SK-N-SH (cell line): ENCODE measurements at regions not wholly inside any gene's neighbourhood (a gene's known extent, or its start where the extent isn't known, plus 50 kb on each side); places are given as distances from the start of the nearest gene placed in this dataset.

Experiments
- POLR2AphosphoS5 ChIP-seq: IDR thresholded peaks from 2 replicates; pipeline ENCODE4 v1.6.1; 2012; ENCODE audit warnings: low read depth, low read length
- TAF1 ChIP-seq: IDR thresholded peaks from 2 replicates; pipeline ENCODE4 v1.6.1; 2012; ENCODE audit warnings: low read depth, mild to moderate bottlenecking, low read length, moderate library complexity, borderline replicate concordance
- TF ChIP-seq, protein P1 (sequence below): fragments of 200-600 bp; sonication (generic); IDR thresholded peaks from 2 replicates; pipeline ENCODE4 v1.6.1; 2017; ENCODE audit warnings: antibody characterized with exemption, mild to moderate bottlenecking, moderate library complexity
- TF ChIP-seq, protein P2 (sequence below): IDR thresholded peaks from 2 replicates; pipeline ENCODE4 v1.6.1; 2012; ENCODE audit warnings: mild to moderate bottlenecking, low read depth, low read length, moderate library complexity

DNA sequence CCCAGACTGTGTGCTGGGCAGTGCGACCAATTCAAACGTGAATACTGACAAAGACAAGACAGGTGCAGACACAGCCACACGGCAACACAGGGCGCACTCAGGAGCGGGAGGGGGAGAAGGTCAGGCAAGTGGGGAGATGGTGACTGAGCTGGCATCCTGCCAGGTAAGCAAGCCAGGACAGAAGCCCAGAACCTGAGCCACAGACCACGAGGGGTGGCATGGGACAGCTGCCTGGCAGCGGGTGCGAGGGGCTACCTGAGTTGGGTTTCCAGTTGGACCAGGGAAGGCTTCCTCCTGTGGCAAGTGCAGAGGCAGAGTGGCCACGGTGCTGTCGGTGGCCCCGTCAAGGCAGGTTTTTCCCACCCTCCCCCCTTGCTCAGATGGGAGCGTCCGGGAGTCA is 215.2 kb upstream of the ARID1B start:
- TF ChIP-seq POLR2AphosphoS5: no peak
- no peak for TF ChIP-seq TAF1
- TF ChIP-seq, protein P1, sequence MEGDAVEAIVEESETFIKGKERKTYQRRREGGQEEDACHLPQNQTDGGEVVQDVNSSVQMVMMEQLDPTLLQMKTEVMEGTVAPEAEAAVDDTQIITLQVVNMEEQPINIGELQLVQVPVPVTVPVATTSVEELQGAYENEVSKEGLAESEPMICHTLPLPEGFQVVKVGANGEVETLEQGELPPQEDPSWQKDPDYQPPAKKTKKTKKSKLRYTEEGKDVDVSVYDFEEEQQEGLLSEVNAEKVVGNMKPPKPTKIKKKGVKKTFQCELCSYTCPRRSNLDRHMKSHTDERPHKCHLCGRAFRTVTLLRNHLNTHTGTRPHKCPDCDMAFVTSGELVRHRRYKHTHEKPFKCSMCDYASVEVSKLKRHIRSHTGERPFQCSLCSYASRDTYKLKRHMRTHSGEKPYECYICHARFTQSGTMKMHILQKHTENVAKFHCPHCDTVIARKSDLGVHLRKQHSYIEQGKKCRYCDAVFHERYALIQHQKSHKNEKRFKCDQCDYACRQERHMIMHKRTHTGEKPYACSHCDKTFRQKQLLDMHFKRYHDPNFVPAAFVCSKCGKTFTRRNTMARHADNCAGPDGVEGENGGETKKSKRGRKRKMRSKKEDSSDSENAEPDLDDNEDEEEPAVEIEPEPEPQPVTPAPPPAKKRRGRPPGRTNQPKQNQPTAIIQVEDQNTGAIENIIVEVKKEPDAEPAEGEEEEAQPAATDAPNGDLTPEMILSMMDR: no peak
- TF ChIP-seq, protein P2, sequence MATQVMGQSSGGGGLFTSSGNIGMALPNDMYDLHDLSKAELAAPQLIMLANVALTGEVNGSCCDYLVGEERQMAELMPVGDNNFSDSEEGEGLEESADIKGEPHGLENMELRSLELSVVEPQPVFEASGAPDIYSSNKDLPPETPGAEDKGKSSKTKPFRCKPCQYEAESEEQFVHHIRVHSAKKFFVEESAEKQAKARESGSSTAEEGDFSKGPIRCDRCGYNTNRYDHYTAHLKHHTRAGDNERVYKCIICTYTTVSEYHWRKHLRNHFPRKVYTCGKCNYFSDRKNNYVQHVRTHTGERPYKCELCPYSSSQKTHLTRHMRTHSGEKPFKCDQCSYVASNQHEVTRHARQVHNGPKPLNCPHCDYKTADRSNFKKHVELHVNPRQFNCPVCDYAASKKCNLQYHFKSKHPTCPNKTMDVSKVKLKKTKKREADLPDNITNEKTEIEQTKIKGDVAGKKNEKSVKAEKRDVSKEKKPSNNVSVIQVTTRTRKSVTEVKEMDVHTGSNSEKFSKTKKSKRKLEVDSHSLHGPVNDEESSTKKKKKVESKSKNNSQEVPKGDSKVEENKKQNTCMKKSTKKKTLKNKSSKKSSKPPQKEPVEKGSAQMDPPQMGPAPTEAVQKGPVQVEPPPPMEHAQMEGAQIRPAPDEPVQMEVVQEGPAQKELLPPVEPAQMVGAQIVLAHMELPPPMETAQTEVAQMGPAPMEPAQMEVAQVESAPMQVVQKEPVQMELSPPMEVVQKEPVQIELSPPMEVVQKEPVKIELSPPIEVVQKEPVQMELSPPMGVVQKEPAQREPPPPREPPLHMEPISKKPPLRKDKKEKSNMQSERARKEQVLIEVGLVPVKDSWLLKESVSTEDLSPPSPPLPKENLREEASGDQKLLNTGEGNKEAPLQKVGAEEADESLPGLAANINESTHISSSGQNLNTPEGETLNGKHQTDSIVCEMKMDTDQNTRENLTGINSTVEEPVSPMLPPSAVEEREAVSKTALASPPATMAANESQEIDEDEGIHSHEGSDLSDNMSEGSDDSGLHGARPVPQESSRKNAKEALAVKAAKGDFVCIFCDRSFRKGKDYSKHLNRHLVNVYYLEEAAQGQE: no peak
